HS-27A (cell line): ENCODE measurements at regions not wholly inside any gene's neighbourhood (a gene's known extent, or its start where the extent isn't known, plus 50 kb on each side); places are given as distances from the start of the nearest gene placed in this dataset.

Experiments
- DNase-seq: peaks from one replicate; pipeline ENCODE4 v3.0.0-alpha.2; 2012; ENCODE audit warnings: low read depth, missing footprints

GRCh38 chr5:125006011-125006685 lies 259.7 kb upstream of the ZNF608 start:
- no peak for DNase-seq

GRCh38 chr5:125010356-125010755 lies 263.9 kb upstream of the ZNF608 start:
- no peak for DNase-seq

GRCh38 chr5:125011014-125011413 lies 264.6 kb upstream of the ZNF608 start:
- no peak for DNase-seq

GRCh38 chr5:125011419-125011818 lies 265.0 kb upstream of the ZNF608 start:
- DNase-seq, result no peak

- DNase-seq, result no peak
These were observed 265.5 kb upstream of the ZNF608 start for GRCh38 chr5:125011947-125012346.

GRCh38 chr5:125012727-125013451 lies 266.4 kb upstream of the ZNF608 start:
- no peak for DNase-seq

GRCh38 chr5:125014202-125014601 lies 267.8 kb upstream of the ZNF608 start:
- DNase-seq, result no peak

- DNase-seq, result no peak
These were observed 271.4 kb upstream of the ZNF608 start for GRCh38 chr5:125017796-125018195.

GRCh38 chr5:125023673-125024072 lies 277.2 kb upstream of the ZNF608 start:
- no peak for DNase-seq

GRCh38 chr5:125026867-125027731 lies 280.7 kb upstream of the ZNF608 start:
- no peak for DNase-seq

GRCh38 chr5:125032286-125032685 lies 285.8 kb upstream of the ZNF608 start:
- DNase-seq, result peak; percentile 9

GRCh38 chr5:125033602-125034001 lies 287.2 kb upstream of the ZNF608 start:
- no peak for DNase-seq

GRCh38 chr5:125034331-125034730 lies 287.9 kb upstream of the ZNF608 start:
- no peak for DNase-seq

- no peak for DNase-seq
These were observed 290.1 kb upstream of the ZNF608 start for GRCh38 chr5:125036494-125036893.

GRCh38 chr5:125037020-125037419 lies 290.6 kb upstream of the ZNF608 start:
- no peak for DNase-seq

GRCh38 chr5:125037530-125037929 lies 291.1 kb upstream of the ZNF608 start:
- no peak for DNase-seq

- DNase-seq, result no peak
These were observed 292.0 kb upstream of the ZNF608 start for GRCh38 chr5:125038477-125038876.

GRCh38 chr5:125041798-125042197 lies 295.4 kb upstream of the ZNF608 start:
- DNase-seq, result no peak

GRCh38 chr5:125042261-125042890 lies 295.9 kb upstream of the ZNF608 start:
- DNase-seq, result no peak

GRCh38 chr5:125043781-125044391 lies 297.4 kb upstream of the ZNF608 start:
- no peak for DNase-seq

- no peak for DNase-seq
These were observed 298.2 kb upstream of the ZNF608 start for GRCh38 chr5:125044491-125045282.
